Natural killer cell (primary cell): ENCODE measurements at regions not wholly inside any gene's neighbourhood (a gene's known extent, or its start where the extent isn't known, plus 50 kb on each side); places are given as distances from the start of the nearest gene placed in this dataset.

Experiments used
- ATAC-seq, 3 donors: fragments of 150-1000 bp in 2 of 3; fragments of 200-7000 bp in 1 of 3; cut with Tn5 transposase; 1 replicate in 1 of 3; 2 replicates in 2 of 3; pipeline ENCODE4 v1.10.0; 2021; ENCODE audit warnings: mild to moderate bottlenecking in 2 of 3, moderate library complexity in 2 of 3
- DNase-seq, 2 donors: peaks; one replicate each; pipeline versions ENCODE4 v3.0.0 to v3.0.0-alpha.2; 2013 to 2021; ENCODE audit warnings: mixed read lengths in 1 of 2
- H3K27ac ChIP-seq: one replicate; pipeline ENCODE4 v1.5.1; 2013; ENCODE audit warnings: mild to moderate bottlenecking, low read length
- H3K27me3 ChIP-seq: one replicate; pipeline ENCODE4 v1.6.1; 2013; ENCODE audit warnings: low read length; ENCODE audit not compliant: control insufficient read depth, insufficient read depth
- H3K36me3 ChIP-seq: one replicate; pipeline ENCODE4 v1.6.1; 2013; ENCODE audit warnings: low read length; ENCODE audit not compliant: control insufficient read depth, insufficient read depth
- H3K4me1 ChIP-seq: one replicate; pipeline ENCODE4 v1.6.1; 2013; ENCODE audit warnings: low read length; ENCODE audit not compliant: control insufficient read depth, insufficient read depth
- H3K4me3 ChIP-seq: one replicate; pipeline ENCODE4 v1.5.1; 2013; ENCODE audit warnings: low read length
- H3K9me3 ChIP-seq: one replicate; pipeline ENCODE4 v1.6.1; 2013; ENCODE audit warnings: low read length; ENCODE audit not compliant: control insufficient read depth, insufficient read depth
- H3K27ac Mint-ChIP-seq, 2 donors: one replicate each; pipeline ENCODE4 v1.8.0; 2022; ENCODE audit warnings: mild to moderate bottlenecking in 2 of 2, mixed read lengths in 2 of 2, moderate library complexity in 1 of 2
- H3K27me3 Mint-ChIP-seq, 2 donors: one replicate each; pipeline ENCODE4 v1.8.0; 2022; ENCODE audit warnings: low read depth in 2 of 2, mixed read lengths in 2 of 2
- H3K36me3 Mint-ChIP-seq: one replicate; pipeline ENCODE4 v1.8.0; 2022; ENCODE audit warnings: mixed read lengths
- H3K4me1 Mint-ChIP-seq, 2 donors: one replicate each; pipeline ENCODE4 v1.8.0; 2022; ENCODE audit warnings: mixed read lengths in 2 of 2
- H3K4me3 Mint-ChIP-seq: one replicate; pipeline ENCODE4 v1.8.0; 2022; ENCODE audit warnings: mild to moderate bottlenecking, moderate library complexity, mixed read lengths
- H3K9me3 Mint-ChIP-seq, 2 donors: one replicate each; pipeline ENCODE4 v1.8.0; 2022; ENCODE audit warnings: mixed read lengths in 2 of 2
- CTCF ChIP-seq: fragments of 200-600 bp; IDR thresholded peaks from one replicate; pipeline ENCODE4 v1.8.0; 2022; ENCODE audit warnings: antibody characterized with exemption
- WGBS: methylation state at CpG from one replicate; pipeline ENCODE4 v1.1.7; 2013; ENCODE audit warnings: missing lambda C conversion rate; ENCODE audit not compliant: insufficient coverage; 5-methylcytosine and 5-hydroxymethylcytosine counted together
- intact Hi-C: fragments of 100-400 bp; cut with micrococcal nuclease; formaldehyde crosslinking; loops from one replicate; pipeline ENCODE4 v1.14.2; 2022

DNA sequence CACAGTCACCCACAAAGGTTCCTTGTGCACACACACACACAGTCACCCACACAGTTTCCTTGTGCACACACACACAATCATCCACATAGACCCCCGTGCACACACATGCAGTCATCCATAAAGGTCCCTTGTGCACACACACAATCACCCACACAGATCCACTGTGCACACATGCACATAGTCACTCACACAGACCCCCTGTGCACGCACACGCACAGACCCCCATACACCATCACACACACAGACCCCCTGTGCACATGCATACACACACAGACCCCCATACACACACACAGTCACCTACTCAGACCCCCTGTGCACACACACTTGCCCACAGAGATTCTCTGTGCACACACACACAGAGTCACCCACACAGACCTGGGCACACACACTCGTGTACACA, 107.1 kb downstream of the HSPH1 start:
- 93% methylated on average over 4 of the region's 4 CpGs for WGBS
- H3K9me3 Mint-ChIP-seq = no peaks in the 10 kb centered on the region
- Histone ChIP-seq H3K27me3 (no peaks in the 10 kb centered on the region), H3K4me3 (no peak overlapping the region), H3K4me1 (no peaks in the 10 kb centered on the region), H3K36me3 (no peaks in the 10 kb centered on the region), H3K9me3 (no peaks in the 10 kb centered on the region), H3K27ac (no peak overlapping the region)
- no peak for TF ChIP-seq CTCF
- no peaks in the 10 kb centered on the region for H3K36me3 Mint-ChIP-seq
- intact Hi-C loops = no loop called here
- ATAC-seq (peak in 1 of 3 donors; percentile 28), DNase-seq (no peak)
- H3K4me1 Mint-ChIP-seq = no peaks in the 10 kb centered on the region
- no peak overlapping the region for H3K4me3 Mint-ChIP-seq
- peaks cover 12 to 13% of the 10 kb centered on the region in 2 donors for H3K27me3 Mint-ChIP-seq
- no peak overlapping the region for H3K27ac Mint-ChIP-seq

- H3K4me3 ChIP-seq = no peak overlapping the region
- H3K27ac ChIP-seq = no peak overlapping the region
- intact Hi-C loops = no loop called here
Observed at GRCh38 chr13:31053896-31054295, 107.8 kb downstream of the HSPH1 start.

GRCh38 chr13:31053091-31053490, 108.6 kb downstream of the HSPH1 start:
- peaks cover 12 to 13% of the 10 kb centered on the region in 2 donors for H3K27me3 Mint-ChIP-seq
- TF ChIP-seq CTCF = no peak
- DNase-seq (no peak), ATAC-seq (no peak)
- H3K9me3 Mint-ChIP-seq = no peaks in the 10 kb centered on the region
- no peaks in the 10 kb centered on the region for H3K36me3 ChIP-seq
- no peaks in the 10 kb centered on the region for H3K27me3 ChIP-seq
- no peak overlapping the region for H3K4me3 Mint-ChIP-seq
- H3K4me1 Mint-ChIP-seq = no peaks in the 10 kb centered on the region
- no peaks in the 10 kb centered on the region for H3K9me3 ChIP-seq
- no peak overlapping the region for H3K27ac Mint-ChIP-seq
- WGBS = 77% methylated on average over 7 of the region's 7 CpGs
- intact Hi-C loops = no loop called here
- no peaks in the 10 kb centered on the region for H3K36me3 Mint-ChIP-seq
- no peak overlapping the region for H3K4me3 ChIP-seq
- H3K4me1 ChIP-seq = no peaks in the 10 kb centered on the region
- no peak overlapping the region for H3K27ac ChIP-seq

More at GRCh38 chr13:31053896-31054295, 107.8 kb downstream of the HSPH1 start:
- Histone ChIP-seq H3K27me3 (no peaks in the 10 kb centered on the region), H3K9me3 (no peaks in the 10 kb centered on the region), H3K36me3 (no peaks in the 10 kb centered on the region), H3K4me1 (no peaks in the 10 kb centered on the region)
- no peak for DNase-seq
- TF ChIP-seq CTCF = no peak
- ATAC-seq = no peak
- Mint-ChIP-seq H3K9me3 (no peaks in the 10 kb centered on the region), H3K4me3 (no peak overlapping the region), H3K27ac (no peak overlapping the region), H3K36me3 (no peaks in the 10 kb centered on the region), H3K27me3 (peaks cover 12 to 13% of the 10 kb centered on the region in 2 donors), H3K4me1 (no peaks in the 10 kb centered on the region)
- WGBS = 85% methylated on average over 6 of the region's 6 CpGs

DNA sequence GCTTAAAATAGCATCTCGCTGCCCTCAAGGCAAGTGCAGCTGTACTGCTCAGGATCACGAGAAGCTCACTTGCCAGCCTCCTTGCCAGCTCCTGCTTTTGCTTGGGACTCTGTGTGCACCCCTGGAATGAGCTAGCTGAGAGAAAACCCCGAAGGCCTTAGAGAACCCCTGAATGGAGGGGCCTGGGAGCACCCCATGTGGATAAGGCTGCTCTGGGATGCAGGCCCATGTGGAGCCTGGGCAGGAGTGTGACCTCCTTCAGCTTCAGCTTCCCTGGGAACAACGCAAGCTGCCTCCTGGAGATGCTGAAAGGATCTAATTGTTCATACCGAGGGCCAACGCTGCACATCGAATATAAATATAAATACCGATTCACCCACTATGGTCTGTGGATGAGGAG, 109.2 kb downstream of the HSPH1 start:
- H3K27ac Mint-ChIP-seq = no peak overlapping the region
- no peaks in the 10 kb centered on the region for H3K9me3 Mint-ChIP-seq
- Histone ChIP-seq H3K27me3 (no peaks in the 10 kb centered on the region), H3K9me3 (no peaks in the 10 kb centered on the region), H3K27ac (no peak overlapping the region), H3K4me1 (no peaks in the 10 kb centered on the region), H3K36me3 (no peaks in the 10 kb centered on the region), H3K4me3 (no peak overlapping the region)
- intact Hi-C loops = no loop called here
- ATAC-seq = no peak
- no peaks in the 10 kb centered on the region for H3K4me1 Mint-ChIP-seq
- no peaks in the 10 kb centered on the region for H3K36me3 Mint-ChIP-seq
- H3K27me3 Mint-ChIP-seq = peaks cover 12 to 13% of the 10 kb centered on the region in 2 donors
- no peak overlapping the region for H3K4me3 Mint-ChIP-seq
- DNase-seq = no peak
- no peak for TF ChIP-seq CTCF
- 93% methylated on average over 8 of the region's 8 CpGs for WGBS
